Activated CD8-positive, alpha-beta memory T cell treated with anti-CD3 and anti-CD28 coated beads for 4 hours (primary cell): ENCODE measurements at regions not wholly inside any gene's neighbourhood (a gene's known extent, or its start where the extent isn't known, plus 50 kb on each side); places are given as distances from the start of the nearest gene placed in this dataset.

Source experiments
- DNase-seq, 2 donors: peaks; one replicate each; pipeline ENCODE4 v3.0.0-alpha.2; 2020; ENCODE audit warnings: low read depth in 2 of 2

DNA sequence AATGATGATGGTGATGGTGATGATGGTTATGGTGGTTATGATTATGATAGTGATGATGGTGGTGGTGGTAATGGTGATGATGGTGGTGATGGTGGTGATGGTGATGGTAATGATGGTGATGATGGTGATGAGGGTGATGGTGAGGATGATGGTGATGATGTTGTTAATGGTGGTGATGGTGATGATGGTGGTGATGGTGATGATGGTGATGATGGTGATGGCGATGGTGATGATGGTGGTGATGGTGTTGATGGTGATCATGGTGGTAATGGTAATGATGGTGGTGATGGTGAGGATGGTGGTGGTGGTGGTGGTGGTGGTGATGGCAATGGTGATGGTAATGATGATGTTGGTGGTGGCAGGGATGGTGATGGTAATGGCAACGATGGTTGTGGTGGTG is 1222.5 kb downstream of the BRD1 start:
- no peak for DNase-seq

GRCh38 chr22:48603621-48604320 is 1223.9 kb downstream of the BRD1 start:
- no peak for DNase-seq

GRCh38 chr22:48602805-48603518 is 1224.7 kb downstream of the BRD1 start:
- no peak for DNase-seq

- DNase-seq = no peak
Observed at GRCh38 chr22:48600681-48601080, 1227.0 kb downstream of the BRD1 start.

DNA sequence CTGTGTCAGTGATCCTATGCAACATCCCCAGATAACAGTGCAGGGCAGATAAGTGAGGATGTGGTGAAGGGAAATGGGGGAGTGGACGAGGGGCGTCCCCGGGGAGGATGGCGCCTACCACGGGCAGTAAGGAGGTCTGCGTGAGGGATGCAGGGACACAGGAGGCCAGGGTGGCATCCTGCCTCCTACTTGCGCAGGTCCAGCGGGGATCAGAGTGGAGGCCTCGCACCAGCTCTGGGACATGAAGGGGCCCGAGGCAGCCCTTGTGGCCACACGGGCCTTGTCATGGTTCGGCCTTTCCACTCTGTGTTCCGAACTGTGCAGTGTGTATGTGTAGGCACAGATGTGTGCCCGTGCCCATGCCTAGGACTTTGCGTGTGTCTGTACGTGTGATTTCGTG is 1227.5 kb downstream of the BRD1 start:
- DNase-seq = no peak

GRCh38 chr22:48599346-48599745 is 1228.3 kb downstream of the BRD1 start:
- no peak for DNase-seq

DNA sequence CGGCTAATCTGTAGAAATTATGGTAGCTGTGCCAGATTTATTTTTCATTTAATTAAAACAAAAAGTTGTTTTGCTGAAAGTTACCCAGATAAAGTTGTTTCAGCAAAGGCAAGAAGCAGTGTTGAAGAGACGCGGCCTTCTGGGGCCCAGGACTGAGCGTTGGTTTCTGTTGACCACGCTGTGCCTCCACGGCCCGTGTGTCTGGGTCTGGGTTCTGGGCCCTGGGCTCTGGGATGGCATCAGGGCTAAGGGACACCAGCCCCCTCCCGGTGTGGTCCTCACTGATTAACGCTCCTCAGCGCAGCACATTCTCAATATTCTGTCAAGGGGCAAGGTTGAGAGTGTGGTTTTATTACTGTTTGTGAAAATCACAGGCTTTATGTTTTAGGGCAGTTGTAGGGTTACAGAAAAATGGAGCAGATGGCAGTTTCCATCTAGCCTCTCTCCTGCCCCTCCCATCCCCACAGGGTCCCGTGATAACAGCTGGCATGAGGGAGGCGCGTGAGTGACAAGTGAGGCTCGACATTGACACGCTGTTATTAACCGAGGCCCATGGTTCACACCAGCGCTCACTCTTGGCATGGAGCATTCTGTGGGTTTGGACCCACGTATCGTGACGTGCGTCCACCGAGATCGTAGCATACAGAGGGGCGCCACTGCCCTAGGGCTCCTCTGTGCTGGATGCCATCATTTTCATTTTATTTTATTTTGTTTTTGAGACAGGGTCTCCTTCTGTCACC is 1231.4 kb downstream of the BRD1 start:
- no peak for DNase-seq

- no peak for DNase-seq
Observed at GRCh38 chr22:48595511-48595905, 1232.2 kb downstream of the BRD1 start.

DNA sequence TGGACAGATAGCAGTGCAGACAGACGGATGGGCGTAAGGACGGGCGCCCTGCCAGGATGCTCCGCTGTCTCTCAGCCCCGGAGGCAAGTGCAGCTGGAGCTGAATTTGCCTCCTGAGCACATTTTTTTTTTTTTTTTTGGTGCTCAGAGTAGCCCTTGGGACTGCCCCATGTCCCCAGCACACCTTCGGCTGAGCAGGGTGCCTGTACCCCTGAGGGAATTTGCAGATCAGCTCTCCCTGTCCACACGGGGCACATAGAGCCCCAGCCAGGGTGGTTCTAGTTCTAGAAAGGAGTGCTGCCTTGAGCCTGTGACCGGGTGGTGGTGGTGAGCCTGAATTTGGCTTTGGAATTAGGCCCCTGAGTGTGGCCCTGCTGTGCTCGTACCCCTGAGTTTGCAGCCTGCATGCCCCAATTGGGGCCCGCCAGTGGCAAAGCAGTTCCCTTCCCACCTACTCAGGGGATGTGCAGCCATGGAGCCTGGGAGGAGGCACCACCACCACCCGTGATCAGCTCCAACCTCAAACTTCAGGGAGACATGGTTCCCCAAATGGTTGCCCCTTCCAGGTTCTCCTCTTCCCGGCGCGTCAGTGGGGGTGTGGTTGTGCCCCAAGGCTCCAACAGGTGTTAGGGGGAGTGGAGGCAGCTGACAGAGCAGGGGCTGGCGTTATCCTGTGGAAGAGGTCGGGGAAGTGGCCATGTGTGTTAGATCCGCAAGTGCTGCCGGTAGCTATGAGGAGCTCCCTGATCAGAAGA is 1232.7 kb downstream of the BRD1 start:
- no peak for DNase-seq

GRCh38 chr22:48594016-48594756 is 1233.5 kb downstream of the BRD1 start:
- DNase-seq = no peak

- DNase-seq = no peak
Observed at GRCh38 chr22:48593551-48593950, 1234.1 kb downstream of the BRD1 start.

- no peak for DNase-seq
Observed at GRCh38 chr22:48592931-48593330, 1234.7 kb downstream of the BRD1 start.

DNA sequence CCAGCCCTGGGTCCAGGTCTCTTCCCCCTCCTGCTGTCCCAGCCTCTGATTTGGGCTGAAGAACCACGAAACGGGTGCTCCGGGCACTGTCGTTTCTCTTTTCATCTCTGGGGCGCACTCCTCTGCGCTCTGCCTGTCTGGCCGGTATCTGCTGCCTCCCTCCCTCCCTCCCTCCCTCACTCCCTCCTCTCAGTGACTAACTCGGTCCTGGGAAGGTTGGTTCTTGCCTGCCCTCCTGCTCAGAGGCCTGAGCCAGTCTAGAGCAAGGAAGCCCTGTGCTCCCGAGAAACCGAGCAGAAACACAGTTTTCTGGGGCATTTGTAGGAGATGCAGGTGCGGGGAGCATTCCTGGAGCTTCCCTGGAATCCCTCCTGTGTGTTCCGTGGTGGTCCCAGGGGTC is 1235.2 kb downstream of the BRD1 start:
- no peak for DNase-seq

DNA sequence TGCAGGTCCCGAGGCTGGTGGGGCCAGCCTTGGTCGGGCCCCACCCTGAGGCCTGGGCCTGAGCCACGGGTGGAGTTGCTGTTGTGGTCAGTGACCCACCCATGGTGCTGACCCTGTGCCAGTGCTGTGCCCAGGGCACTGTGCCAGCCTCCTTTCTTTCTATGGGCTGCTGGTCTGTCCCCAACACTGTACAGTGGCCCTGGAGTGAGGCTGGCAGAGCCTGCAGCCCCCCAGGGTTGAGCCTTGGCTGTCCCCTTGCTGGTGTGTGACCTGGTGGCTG is 1235.7 kb downstream of the BRD1 start:
- DNase-seq = no peak

- no peak for DNase-seq
Observed at GRCh38 chr22:48591286-48592065, 1236.2 kb downstream of the BRD1 start.

DNA sequence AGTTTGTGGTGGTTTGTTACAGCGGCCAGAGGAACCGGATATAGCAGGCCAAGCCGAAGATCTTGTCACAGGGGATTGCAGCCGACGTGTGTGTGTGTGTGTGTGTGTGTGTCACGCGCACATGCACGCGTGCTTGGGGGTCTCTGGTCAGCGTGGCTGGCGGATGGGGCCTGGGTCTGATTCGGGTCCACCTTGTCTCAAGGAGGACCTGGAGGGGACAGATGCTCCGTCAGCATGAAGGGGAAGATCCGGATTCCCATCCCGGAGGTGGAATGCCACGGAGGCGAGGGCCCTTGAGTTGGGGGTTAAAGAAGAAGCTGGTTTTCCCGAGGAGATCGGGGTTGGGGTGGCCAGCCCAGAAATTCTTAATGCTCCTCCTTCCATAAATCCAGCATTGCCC is 1237.8 kb downstream of the BRD1 start:
- no peak for DNase-seq

- no peak for DNase-seq
Observed at GRCh38 chr22:48588878-48589450, 1238.7 kb downstream of the BRD1 start.

GRCh38 chr22:48588151-48588877 is 1239.4 kb downstream of the BRD1 start:
- DNase-seq = no peak

- no peak for DNase-seq
Observed at GRCh38 chr22:48587236-48587865, 1240.3 kb downstream of the BRD1 start.
